ENCODE measurements at regions not wholly inside any gene's neighbourhood (a gene's known extent, or its start where the extent isn't known, plus 50 kb on each side); places are given as distances from the start of the nearest gene placed in this dataset.

- TF ChIP-seq CTCF (IDR thresholded peaks at IDR 0.05) (no peak), POLR2A (IDR thresholded peaks at IDR 0.05) (no peak)
Observed at GRCh38 chr4:14025111-14025510, 397.6 kb upstream of the BOD1L1 start.
